Adrenal gland (tissue), 5 donors: ENCODE measurements at regions not wholly inside any gene's neighbourhood (a gene's known extent, or its start where the extent isn't known, plus 50 kb on each side); places are given as distances from the start of the nearest gene placed in this dataset.

Experiments used
- CTCF ChIP-seq, 6 experiments: fragments of 450-650 bp in 4 of 6; fragments of 200-600 bp in 2 of 6; sonication (generic) in 1 of 6; IDR thresholded peaks; 1 replicate in 5 of 6; 2 replicates in 1 of 6; pipeline versions ENCODE4 v1.5.1 to v1.8.0; 2016 to 2021; ENCODE audit warnings: antibody characterized with exemption in 6 of 6, mild to moderate bottlenecking in 2 of 6, moderate library complexity in 1 of 6
- POLR2A ChIP-seq, 2 donors: fragments of 450-650 bp; IDR thresholded peaks; one replicate each; pipeline ENCODE4 v1.6.1; 2017; ENCODE audit warnings: antibody characterized with exemption in 2 of 2, mild to moderate bottlenecking in 2 of 2, moderate library complexity in 1 of 2
- donor health status: DM: no; HTN: no; CAD: no.

GRCh38 chr3:107992976-107993684, 97.7 kb downstream of the CD47 start:
- TF ChIP-seq CTCF (IDR thresholded peaks at IDR 0.05): no peak
- TF ChIP-seq POLR2A (IDR thresholded peaks at IDR 0.05): no peak
